Naive B cell (primary cell): ENCODE measurements at regions not wholly inside any gene's neighbourhood (a gene's known extent, or its start where the extent isn't known, plus 50 kb on each side); places are given as distances from the start of the nearest gene placed in this dataset.

Source experiments
- ATAC-seq, 2 donors: fragments of 150-1000 bp; cut with Tn5 transposase; 2 replicates each; pipeline ENCODE4 v1.10.0; 2021; ENCODE audit warnings: low read depth in 2 of 2, mild to moderate bottlenecking in 2 of 2, moderate library complexity in 2 of 2
- DNase-seq: peaks from one replicate; pipeline ENCODE4 v3.0.0; 2022
- H3K27ac Mint-ChIP-seq, 6 donors: one replicate each; pipeline ENCODE4 v1.8.0; 2020 to 2022; ENCODE audit warnings: mild to moderate bottlenecking in 6 of 6, mixed read lengths in 6 of 6, moderate library complexity in 5 of 6, inconsistent platforms in 2 of 6
- H3K27me3 Mint-ChIP-seq, 3 donors: one replicate each; pipeline ENCODE4 v1.8.0; 2021 to 2022; ENCODE audit warnings: mixed read lengths in 3 of 3, mild to moderate bottlenecking in 1 of 3
- H3K36me3 Mint-ChIP-seq, 2 donors: one replicate each; pipeline ENCODE4 v1.8.0; 2020 to 2022; ENCODE audit warnings: mixed read lengths in 2 of 2, inconsistent platforms in 1 of 2, mild to moderate bottlenecking in 1 of 2
- H3K4me1 Mint-ChIP-seq, 3 donors: one replicate each; pipeline ENCODE4 v1.8.0; 2020 to 2022; ENCODE audit warnings: mixed read lengths in 3 of 3, inconsistent platforms in 1 of 3, mild to moderate bottlenecking in 1 of 3, moderate library complexity in 1 of 3
- H3K4me3 Mint-ChIP-seq, 8 donors: one replicate each; pipeline ENCODE4 v1.8.0; 2020 to 2022; ENCODE audit warnings: mild to moderate bottlenecking in 8 of 8, mixed read lengths in 8 of 8, moderate library complexity in 8 of 8, inconsistent platforms in 2 of 8
- H3K9me3 Mint-ChIP-seq, 7 donors: one replicate each; pipeline ENCODE4 v1.8.0; 2020 to 2022; ENCODE audit warnings: mixed read lengths in 7 of 7, mild to moderate bottlenecking in 5 of 7, inconsistent platforms in 2 of 7, moderate library complexity in 1 of 7

GRCh38 chr2:133713049-133713580, 144.9 kb upstream of the NCKAP5 start:
- no peaks in the 10 kb centered on the region for H3K4me1 Mint-ChIP-seq
- no peak overlapping the region for H3K27ac Mint-ChIP-seq
- peaks cover 0 to 7% of the 10 kb centered on the region in 2 donors for H3K36me3 Mint-ChIP-seq
- DNase-seq = no peak
- no peak for ATAC-seq
- H3K27me3 Mint-ChIP-seq = peaks cover 5 to 17% (median 7%) of the 10 kb centered on the region in 3 donors
- H3K9me3 Mint-ChIP-seq = peaks cover 0 to 12% (median 3%) of the 10 kb centered on the region in 7 donors
- H3K4me3 Mint-ChIP-seq = no peak overlapping the region

- ATAC-seq (no peak), DNase-seq (no peak)
- no peak overlapping the region for H3K4me3 Mint-ChIP-seq
- H3K27ac Mint-ChIP-seq = no peak overlapping the region
- H3K27me3 Mint-ChIP-seq = peaks cover 0 to 12% (median 7%) of the 10 kb centered on the region in 3 donors
- H3K4me1 Mint-ChIP-seq = no peaks in the 10 kb centered on the region
- peaks cover 0 to 3% (median 0%) of the 10 kb centered on the region in 7 donors for H3K9me3 Mint-ChIP-seq
- H3K36me3 Mint-ChIP-seq = no peaks in the 10 kb centered on the region
These were observed 147.9 kb upstream of the NCKAP5 start for GRCh38 chr2:133716166-133716565.

GRCh38 chr2:133717497-133717896, 149.2 kb upstream of the NCKAP5 start:
- no peak for ATAC-seq
- Mint-ChIP-seq H3K36me3 (no peaks in the 10 kb centered on the region), H3K27ac (no peak overlapping the region), H3K4me3 (no peak overlapping the region), H3K4me1 (no peaks in the 10 kb centered on the region), H3K9me3 (peaks cover 0 to 3% (median 0%) of the 10 kb centered on the region in 7 donors), H3K27me3 (peaks cover 0 to 12% (median 4%) of the 10 kb centered on the region in 3 donors)
- no peak for DNase-seq

- DNase-seq = no peak
- ATAC-seq = no peak
- Mint-ChIP-seq H3K27ac (no peak overlapping the region), H3K4me1 (no peaks in the 10 kb centered on the region), H3K9me3 (peaks cover 0 to 1% (median 0%) of the 10 kb centered on the region in 7 donors), H3K36me3 (no peaks in the 10 kb centered on the region), H3K4me3 (no peak overlapping the region), H3K27me3 (peaks cover 0 to 11% (median 0%) of the 10 kb centered on the region in 3 donors)
These were observed 150.5 kb upstream of the NCKAP5 start for GRCh38 chr2:133718688-133719201.

- H3K36me3 Mint-ChIP-seq = no peaks in the 10 kb centered on the region
- H3K27me3 Mint-ChIP-seq = peaks cover 0 to 11% (median 0%) of the 10 kb centered on the region in 3 donors
- H3K4me3 Mint-ChIP-seq = peak overlapping the region in 1 of 8 donors; percentile 12
- no peaks in the 10 kb centered on the region for H3K4me1 Mint-ChIP-seq
- ATAC-seq = no peak
- no peak for DNase-seq
- H3K27ac Mint-ChIP-seq = no peak overlapping the region
- H3K9me3 Mint-ChIP-seq = peaks cover 0 to 1% (median 0%) of the 10 kb centered on the region in 7 donors
These were observed 152.2 kb upstream of the NCKAP5 start for GRCh38 chr2:133720429-133720828.

GRCh38 chr2:133721118-133721517, 152.9 kb upstream of the NCKAP5 start:
- no peaks in the 10 kb centered on the region for H3K4me1 Mint-ChIP-seq
- peaks cover 0 to 11% (median 0%) of the 10 kb centered on the region in 3 donors for H3K27me3 Mint-ChIP-seq
- no peak overlapping the region for H3K4me3 Mint-ChIP-seq
- H3K27ac Mint-ChIP-seq = no peak overlapping the region
- DNase-seq = no peak
- H3K9me3 Mint-ChIP-seq = peaks cover 0 to 1% (median 0%) of the 10 kb centered on the region in 7 donors
- ATAC-seq = no peak
- H3K36me3 Mint-ChIP-seq = no peaks in the 10 kb centered on the region

- Mint-ChIP-seq H3K27me3 (peaks cover 0 to 6% (median 0%) of the 10 kb centered on the region in 3 donors), H3K4me1 (peaks cover 0 to 3% (median 0%) of the 10 kb centered on the region in 3 donors), H3K4me3 (no peak overlapping the region), H3K9me3 (peaks cover 0 to 2% (median 0%) of the 10 kb centered on the region in 7 donors), H3K36me3 (no peaks in the 10 kb centered on the region), H3K27ac (no peak overlapping the region)
- DNase-seq (no peak), ATAC-seq (no peak)
These were observed 154.9 kb upstream of the NCKAP5 start for GRCh38 chr2:133723133-133723532.

GRCh38 chr2:133726973-133727372, 158.7 kb upstream of the NCKAP5 start:
- Mint-ChIP-seq H3K9me3 (peaks cover 0 to 4% (median 0%) of the 10 kb centered on the region in 7 donors), H3K4me1 (peaks cover 0 to 3% (median 0%) of the 10 kb centered on the region in 3 donors), H3K4me3 (no peak overlapping the region), H3K36me3 (no peaks in the 10 kb centered on the region), H3K27me3 (peaks cover 0 to 6% (median 0%) of the 10 kb centered on the region in 3 donors), H3K27ac (no peak overlapping the region)
- DNase-seq (no peak), ATAC-seq (no peak)

- H3K4me1 Mint-ChIP-seq = peaks cover 0 to 8% (median 7%) of the 10 kb centered on the region in 3 donors
- H3K4me3 Mint-ChIP-seq = no peak overlapping the region
- no peak overlapping the region for H3K27ac Mint-ChIP-seq
- H3K9me3 Mint-ChIP-seq = peaks cover 3 to 13% (median 6%) of the 10 kb centered on the region in 7 donors
- ATAC-seq (no peak), DNase-seq (no peak)
- H3K27me3 Mint-ChIP-seq = no peaks in the 10 kb centered on the region
- H3K36me3 Mint-ChIP-seq = peaks cover 0 to 6% of the 10 kb centered on the region in 2 donors
These were observed 163.8 kb upstream of the NCKAP5 start for GRCh38 chr2:133732059-133732458.

GRCh38 chr2:133732982-133733900, 165.0 kb upstream of the NCKAP5 start:
- H3K27ac Mint-ChIP-seq = no peak overlapping the region
- no peak for DNase-seq
- H3K36me3 Mint-ChIP-seq = peaks cover 0 to 6% of the 10 kb centered on the region in 2 donors
- H3K4me3 Mint-ChIP-seq = no peak overlapping the region
- H3K27me3 Mint-ChIP-seq = no peaks in the 10 kb centered on the region
- peaks cover 3 to 13% (median 5%) of the 10 kb centered on the region in 7 donors for H3K9me3 Mint-ChIP-seq
- peaks cover 0 to 7% (median 6%) of the 10 kb centered on the region in 3 donors for H3K4me1 Mint-ChIP-seq
- ATAC-seq = no peak

- DNase-seq = no peak
- H3K36me3 Mint-ChIP-seq = peaks cover 0 to 6% of the 10 kb centered on the region in 2 donors
- peaks cover 3 to 13% (median 5%) of the 10 kb centered on the region in 7 donors for H3K9me3 Mint-ChIP-seq
- H3K27ac Mint-ChIP-seq = no peak overlapping the region
- ATAC-seq = no peak
- H3K4me1 Mint-ChIP-seq = peaks cover 0 to 7% (median 6%) of the 10 kb centered on the region in 3 donors
- H3K4me3 Mint-ChIP-seq = no peak overlapping the region
- H3K27me3 Mint-ChIP-seq = no peaks in the 10 kb centered on the region
These were observed 165.6 kb upstream of the NCKAP5 start for GRCh38 chr2:133733901-133734255.

- Mint-ChIP-seq H3K4me3 (no peak overlapping the region), H3K27me3 (no peaks in the 10 kb centered on the region), H3K4me1 (peaks cover 0 to 7% (median 6%) of the 10 kb centered on the region in 3 donors), H3K27ac (no peak overlapping the region), H3K36me3 (peaks cover 0 to 6% of the 10 kb centered on the region in 2 donors), H3K9me3 (peaks cover 3 to 13% (median 5%) of the 10 kb centered on the region in 7 donors)
- ATAC-seq (no peak), DNase-seq (no peak)
These were observed 166.6 kb upstream of the NCKAP5 start for GRCh38 chr2:133734716-133735495.

- Mint-ChIP-seq H3K4me1 (peaks cover 0 to 7% (median 6%) of the 10 kb centered on the region in 3 donors), H3K9me3 (peaks cover 1 to 18% (median 7%) of the 10 kb centered on the region in 7 donors)
These were observed 168.4 kb upstream of the NCKAP5 start for GRCh38 chr2:133736674-133737073.

More at GRCh38 chr2:133736674-133737073, 168.4 kb upstream of the NCKAP5 start:
- DNase-seq = no peak
- Mint-ChIP-seq H3K27me3 (no peaks in the 10 kb centered on the region), H3K36me3 (peaks cover 0 to 6% of the 10 kb centered on the region in 2 donors), H3K27ac (no peak overlapping the region), H3K4me3 (no peak overlapping the region)
- no peak for ATAC-seq
